NCI-H524 (cell line): ENCODE measurements at regions not wholly inside any gene's neighbourhood (a gene's known extent, or its start where the extent isn't known, plus 50 kb on each side); places are given as distances from the start of the nearest gene placed in this dataset.

Experiments used
- DNase-seq, 2 experiments: peaks; one replicate each; lab custom pipeline; 2025; lab: John Stamatoyannopoulos, UW

- no peak for DNase-seq
Measured at GRCh38 chr2:107558295-107558694, 268.4 kb upstream of the RGPD4 start.

- DNase-seq: no peak
Measured at GRCh38 chr2:107569496-107569895, 257.2 kb upstream of the RGPD4 start.

- no peak for DNase-seq
Measured at GRCh38 chr2:107570876-107571275, 255.8 kb upstream of the RGPD4 start.

DNA sequence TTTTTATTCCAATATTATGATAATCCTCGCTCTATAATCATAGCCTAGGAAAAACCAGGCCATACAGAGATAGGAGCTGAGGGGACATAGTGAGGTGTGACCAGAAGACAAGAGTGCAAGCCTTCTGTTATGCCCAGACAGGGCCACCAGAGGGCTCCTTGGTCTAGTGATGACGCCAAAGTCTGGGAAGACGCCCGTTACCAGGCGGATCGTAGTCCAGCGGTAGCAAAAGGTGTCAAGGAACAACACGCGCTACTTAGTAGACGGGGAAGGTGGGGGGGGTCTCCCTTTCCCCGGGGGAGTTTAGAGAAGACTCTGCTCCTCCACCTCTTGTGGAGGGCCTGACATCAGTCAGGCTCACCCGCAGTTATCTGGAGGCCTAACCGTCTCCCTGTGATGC, 253.8 kb upstream of the RGPD4 start:
- peak in 1 of 2 experiments; percentile 38 for DNase-seq

DNA sequence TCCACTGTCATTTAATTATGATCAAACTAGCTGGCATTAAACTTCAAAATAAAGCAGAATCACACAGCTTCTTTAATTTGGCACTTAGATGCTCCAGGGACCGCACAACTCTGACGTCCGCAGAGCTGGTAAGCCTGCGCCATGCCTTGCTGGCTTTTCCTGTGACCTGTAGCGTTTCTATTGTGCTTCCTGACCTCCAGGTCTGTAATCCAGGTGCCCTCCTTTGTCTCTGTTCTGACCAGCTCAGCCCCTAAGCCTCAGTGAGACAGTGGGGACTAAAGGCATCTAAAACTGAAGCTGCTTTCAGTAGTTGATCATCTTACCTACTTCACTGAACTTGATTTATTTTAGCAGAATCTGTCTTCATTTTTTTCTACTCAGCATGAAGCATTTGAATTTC, 249.7 kb upstream of the RGPD4 start:
- DNase-seq: no peak

- no peak for DNase-seq
Measured at GRCh38 chr2:107582487-107582886, 244.2 kb upstream of the RGPD4 start.

- DNase-seq: no peak
Measured at GRCh38 chr2:107584577-107584976, 242.1 kb upstream of the RGPD4 start.

- DNase-seq: no peak
Measured at GRCh38 chr2:107585851-107586250, 240.8 kb upstream of the RGPD4 start.

DNA sequence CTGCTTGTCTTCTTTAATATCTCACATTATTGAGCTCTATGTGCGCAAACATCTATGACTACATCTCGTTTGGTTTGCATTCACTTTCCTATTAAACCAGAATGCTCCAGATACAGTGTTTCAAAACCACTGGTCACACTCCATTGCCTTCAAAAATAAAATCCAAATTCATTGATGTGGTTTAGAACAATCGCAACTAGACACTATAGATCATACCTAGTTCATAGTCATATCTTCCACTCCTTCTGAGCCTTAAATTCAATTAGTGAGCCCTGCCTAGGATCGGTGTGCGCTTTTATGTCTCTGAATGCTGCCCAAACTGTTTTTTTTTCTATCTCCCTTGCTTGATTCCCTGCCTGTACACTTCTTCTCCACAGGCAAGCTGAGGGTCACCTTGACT, 238.5 kb upstream of the RGPD4 start:
- no peak for DNase-seq

GRCh38 chr2:107589079-107589491, 237.6 kb upstream of the RGPD4 start:
- DNase-seq: peak; percentile 64 to 86

DNA sequence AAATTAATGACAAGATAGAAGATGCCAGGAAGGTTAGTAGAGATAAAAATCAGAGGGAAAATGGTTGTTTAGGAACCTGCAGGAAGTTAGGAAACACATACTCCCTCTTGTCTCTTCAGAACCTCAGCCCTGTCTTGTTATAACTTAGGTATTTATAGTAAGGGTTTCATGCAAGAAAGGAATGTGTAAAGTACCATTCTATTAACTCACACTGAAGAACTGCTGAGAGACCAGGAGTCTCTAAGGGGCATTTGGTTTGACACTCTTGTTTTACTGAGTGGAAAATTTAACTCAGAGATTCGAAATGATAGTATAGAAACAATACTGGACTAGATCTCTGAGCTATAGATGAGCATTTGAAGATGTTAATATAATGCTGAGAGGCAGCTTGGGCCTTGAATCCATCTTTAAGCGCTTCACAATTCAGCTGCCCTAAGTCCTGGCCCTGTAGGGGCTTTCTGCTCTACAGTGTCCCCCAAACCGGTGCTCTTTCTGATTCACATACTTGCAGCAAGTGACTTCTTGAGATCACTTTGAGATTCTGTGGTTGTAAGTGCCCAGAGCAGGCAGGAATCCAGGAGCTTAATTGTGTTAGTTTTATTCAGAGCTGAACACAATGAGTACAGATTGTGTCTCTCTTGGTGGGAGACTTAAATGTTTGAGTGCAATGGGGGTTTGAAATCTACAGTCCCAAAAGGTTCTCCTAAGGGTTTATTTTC, 235.0 kb upstream of the RGPD4 start:
- no peak for DNase-seq

DNA sequence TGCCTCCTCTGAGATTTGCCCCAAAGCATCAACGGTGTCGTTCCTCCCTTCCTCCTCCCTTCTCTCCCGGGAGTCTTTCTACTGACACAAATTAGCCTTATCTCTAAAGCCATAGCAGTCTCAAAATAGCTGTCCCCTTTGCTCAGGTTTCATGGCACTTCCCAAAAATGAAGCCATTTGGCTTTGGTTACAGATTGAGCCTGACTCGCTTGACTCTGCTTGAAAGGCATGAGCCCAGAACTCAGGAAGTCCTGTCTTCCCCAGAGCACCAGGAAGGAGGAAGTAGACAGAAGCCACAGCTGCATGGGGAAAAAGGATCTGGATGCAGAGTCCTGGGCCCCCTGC, 234.4 kb upstream of the RGPD4 start:
- no peak for DNase-seq

DNA sequence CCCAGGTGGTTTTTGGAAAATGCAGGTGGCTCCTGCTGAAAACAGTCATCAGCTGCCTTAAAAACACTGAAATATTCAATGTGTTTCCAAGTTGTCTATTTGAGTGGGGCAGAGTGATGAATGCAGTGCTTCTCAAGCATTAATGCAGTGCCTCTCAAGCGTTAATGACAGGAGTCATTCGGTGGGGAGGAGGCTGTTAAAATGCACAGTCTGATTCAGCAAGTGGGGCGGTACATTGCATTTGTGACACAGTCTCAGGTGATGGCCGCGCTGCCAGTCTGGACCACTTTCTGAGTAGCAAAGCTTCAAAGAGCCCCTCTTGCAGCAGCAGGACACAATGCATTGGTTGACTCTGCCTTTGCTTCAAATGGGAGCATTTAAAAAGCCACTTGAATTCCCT, 231.4 kb upstream of the RGPD4 start:
- no peak for DNase-seq

DNA sequence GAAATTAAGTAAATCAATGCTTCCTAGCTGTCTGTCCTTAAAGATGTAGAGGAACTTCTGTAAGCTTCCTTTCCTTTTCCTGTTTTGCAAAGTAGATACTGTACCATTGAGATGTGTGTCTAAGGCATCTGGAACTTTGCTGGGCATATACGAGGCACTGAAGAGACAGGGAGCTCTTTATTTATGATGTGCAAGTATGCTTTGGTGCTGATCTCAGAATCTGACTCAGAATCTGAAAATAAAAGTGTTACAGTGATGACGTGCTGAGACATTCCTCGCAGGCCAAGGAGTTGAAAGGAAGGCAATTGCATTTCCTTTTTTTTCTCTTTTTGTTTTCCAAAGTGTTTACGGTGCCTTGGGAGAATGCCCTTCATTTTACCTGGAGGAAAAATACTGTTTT, 230.9 kb upstream of the RGPD4 start:
- no peak for DNase-seq

GRCh38 chr2:107597507-107597906, 229.2 kb upstream of the RGPD4 start:
- no peak for DNase-seq

DNA sequence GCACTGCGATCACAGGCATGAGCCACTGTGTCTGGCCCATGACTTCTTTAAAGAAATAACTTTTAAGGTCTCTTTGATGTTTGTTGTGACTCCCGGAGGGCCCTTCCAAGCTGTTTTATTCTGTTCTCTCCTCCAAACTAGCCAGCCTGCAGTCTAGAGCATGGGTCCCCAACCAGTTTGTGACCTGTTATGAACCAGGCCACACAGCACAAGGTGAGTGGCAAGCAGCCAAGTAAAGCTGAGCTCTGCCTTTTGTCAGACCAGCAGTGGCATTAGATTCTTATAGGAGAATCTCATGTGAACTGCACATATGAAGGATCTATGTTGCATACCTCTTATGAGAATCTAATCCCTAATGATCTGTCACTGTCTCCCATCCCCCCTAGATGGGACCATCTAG, 223.9 kb upstream of the RGPD4 start:
- no peak for DNase-seq

GRCh38 chr2:107607054-107607453, 219.6 kb upstream of the RGPD4 start:
- no peak for DNase-seq

DNA sequence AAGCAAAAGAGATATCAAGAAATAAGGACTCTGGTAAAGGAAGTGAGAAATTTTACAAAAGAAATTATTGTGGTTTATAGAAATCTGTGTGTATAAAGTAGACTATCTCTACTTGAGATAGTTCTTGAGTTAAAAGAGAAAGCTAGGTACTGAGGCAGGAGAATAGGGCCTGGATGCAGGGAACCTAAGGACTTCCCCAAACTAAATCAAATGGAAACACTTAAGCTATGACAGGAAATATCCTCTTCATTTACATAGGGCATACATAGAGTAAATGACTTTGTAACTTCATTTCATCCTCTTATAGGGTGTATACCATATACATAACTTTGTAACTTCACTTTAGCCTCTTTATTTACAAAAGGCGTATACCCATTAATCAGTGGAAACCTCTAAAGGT, 219.2 kb upstream of the RGPD4 start:
- no peak for DNase-seq

DNA sequence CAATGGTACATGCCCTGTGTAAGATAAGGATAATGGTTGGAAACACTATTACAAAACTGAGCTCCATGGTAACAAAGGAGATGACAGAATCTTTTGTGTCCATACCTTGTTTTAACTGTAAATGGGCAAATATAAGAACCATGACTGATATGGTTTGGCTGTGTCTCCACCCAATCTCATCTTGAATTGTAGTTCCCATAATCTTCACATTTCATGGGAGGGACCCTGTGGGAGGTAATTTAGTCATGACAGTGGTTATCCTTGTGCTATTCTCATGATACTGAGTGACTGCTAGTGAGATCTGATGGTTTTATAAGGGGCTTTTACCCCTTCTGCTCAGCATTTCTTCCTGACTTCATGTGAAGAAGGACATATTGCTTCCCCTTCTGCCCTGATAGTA, 211.7 kb upstream of the RGPD4 start:
- no peak for DNase-seq

DNA sequence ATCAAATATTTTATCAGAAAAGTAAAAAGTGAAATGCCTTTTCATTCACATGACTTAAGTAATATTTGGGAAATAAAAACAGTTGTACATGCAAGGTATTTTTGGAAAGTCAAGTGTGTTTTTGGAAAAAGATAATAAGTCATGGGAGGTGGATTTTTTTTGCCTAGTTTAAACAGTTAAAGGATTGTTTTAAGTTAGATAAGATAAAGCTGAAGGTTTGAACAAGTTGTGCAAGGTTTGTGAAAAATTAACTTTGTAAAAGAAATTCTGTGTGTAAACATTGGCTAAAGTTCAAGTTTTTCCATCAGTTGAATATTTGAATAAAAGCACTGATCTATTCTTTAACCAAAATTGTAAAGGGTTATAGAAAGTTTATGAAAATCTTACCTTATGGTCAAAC, 207.9 kb upstream of the RGPD4 start:
- DNase-seq: no peak

- DNase-seq: no peak
Measured at GRCh38 chr2:107621186-107622165, 205.2 kb upstream of the RGPD4 start.

DNA sequence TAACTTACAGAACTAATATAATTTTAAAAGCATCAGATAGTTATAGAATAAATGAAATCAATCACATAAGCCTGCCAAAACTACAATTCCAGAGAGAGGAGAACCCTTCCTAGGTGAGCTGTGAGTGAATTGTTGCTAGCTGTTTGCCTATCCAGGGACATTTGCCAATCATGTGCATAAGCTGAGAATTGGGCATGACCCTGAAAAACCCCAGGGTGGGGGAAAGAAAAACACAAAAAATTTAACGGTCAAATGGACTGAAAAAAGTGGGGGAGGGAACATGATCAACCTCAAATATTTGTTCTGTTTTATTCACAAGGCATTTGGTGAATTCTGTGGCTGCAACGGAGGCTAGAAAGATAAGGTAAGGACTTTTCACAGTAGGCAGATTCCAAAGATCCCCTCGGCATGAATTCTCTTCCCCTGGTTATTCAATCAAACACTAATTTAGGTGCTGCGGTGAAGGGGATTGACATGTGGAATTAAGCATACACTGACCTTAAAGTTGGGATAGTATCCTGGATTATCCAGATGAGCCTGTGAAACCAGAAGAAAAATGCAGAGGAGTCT, 203.9 kb upstream of the RGPD4 start:
- no peak for DNase-seq

DNA sequence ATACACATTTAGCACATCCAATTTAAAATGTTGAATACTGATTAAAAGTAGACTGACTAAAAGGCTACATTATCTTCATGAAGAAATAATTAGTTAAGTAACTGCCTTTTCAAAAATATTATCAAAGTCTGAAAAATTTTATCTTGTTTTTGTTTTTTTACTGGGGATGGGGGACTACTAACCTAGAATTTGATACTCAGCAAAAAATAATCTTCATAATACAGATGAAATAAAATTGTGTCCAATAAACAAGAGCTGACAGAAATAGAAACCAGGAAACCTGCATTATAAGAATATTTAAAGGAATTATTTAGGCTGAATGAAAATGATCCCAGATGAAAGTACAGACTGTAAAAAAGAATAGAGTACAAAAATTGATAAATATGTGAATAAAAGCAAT, 200.7 kb upstream of the RGPD4 start:
- no peak for DNase-seq
